IMR-90 (cell line): ENCODE measurements at regions not wholly inside any gene's neighbourhood (a gene's known extent, or its start where the extent isn't known, plus 50 kb on each side); places are given as distances from the start of the nearest gene placed in this dataset.

Experiments used
- ATAC-seq: fragments of 200-7000 bp; cut with Tn5 transposase; 2 replicates; pipeline ENCODE4 v1.9.1; 2020; ENCODE audit warnings: low read depth, mild to moderate bottlenecking, moderate library complexity
- BruUV-seq: library from RNA; stranded (reverse); fragments of 400-500 nt; replicated peaks from 2 replicates; lab custom pipeline; 2021; lab: Mats Ljungman, UMichigan
- CTCF ChIA-PET: fragments of 300-600 bp; formaldehyde crosslinking; extraction: SDS; loops from one replicate; lab custom pipeline; 2021; ENCODE audit warnings: antibody characterized with exemption; lab: Yijun Ruan, JAX
- POLR2A ChIA-PET: fragments of 300-600 bp; sonication (Branson Sonifier 250); formaldehyde crosslinking; loops from one replicate; lab custom pipeline; 2022; ENCODE audit warnings: antibody characterized with exemption; ENCODE audit not compliant: unreplicated experiment; lab: Charles Lee
- DNase-seq: peaks from one replicate; pipeline ENCODE4 v3.0.0; 2013
- H2AFZ ChIP-seq: replicated peaks from 2 replicates; pipeline ENCODE3; 2013; ENCODE audit warnings: low read length, mild to moderate bottlenecking; ENCODE audit not compliant: poor library complexity
- H2AK5ac ChIP-seq: 2 replicates; pipeline ENCODE4 v1.6.1; 2013; ENCODE audit warnings: low read depth, low read length, inconsistent platforms
- H2AK9ac ChIP-seq: replicated peaks from 2 replicates; pipeline ENCODE3; 2013; ENCODE audit warnings: mild to moderate bottlenecking, low read depth, low read length, moderate library complexity; ENCODE audit not compliant: poor library complexity
- H2BK120ac ChIP-seq: 2 replicates; pipeline ENCODE4 v1.6.1; 2013; ENCODE audit warnings: low read depth, low read length, inconsistent platforms
- H2BK15ac ChIP-seq: 3 replicates; pipeline ENCODE4 v1.6.1; 2013; ENCODE audit warnings: low read depth, low read length, inconsistent platforms
- H2BK20ac ChIP-seq: 2 replicates; pipeline ENCODE4 v1.6.1; 2013; ENCODE audit warnings: low read depth, mild to moderate bottlenecking, inconsistent platforms, low read length, moderate library complexity
- H2BK5ac ChIP-seq: 2 replicates; pipeline ENCODE4 v1.6.1; 2013; ENCODE audit warnings: mild to moderate bottlenecking, low read depth, low read length, inconsistent platforms; ENCODE audit not compliant: poor library complexity, severe bottlenecking
- H3K14ac ChIP-seq: replicated peaks from 2 replicates; pipeline ENCODE4 v1.6.1; 2013; ENCODE audit warnings: low read depth, low read length, inconsistent platforms
- H3K18ac ChIP-seq: 2 replicates; pipeline ENCODE4 v1.6.1; 2013; ENCODE audit warnings: low read depth, low read length, control low read depth
- H3K23ac ChIP-seq: 2 replicates; pipeline ENCODE4 v1.6.1; 2013; ENCODE audit warnings: low read depth, low read length, inconsistent platforms
- H3K27ac ChIP-seq: 2 replicates; pipeline ENCODE4 v1.5.1; 2013; ENCODE audit warnings: mild to moderate bottlenecking, control low read depth, low read length; ENCODE audit not compliant: insufficient read depth
- H3K27me3 ChIP-seq: 2 replicates; pipeline ENCODE4 v1.6.1; 2013; ENCODE audit warnings: low read length; ENCODE audit not compliant: control insufficient read depth, insufficient read depth
- H3K36me3 ChIP-seq: 2 replicates; pipeline ENCODE4 v1.6.1; 2013; ENCODE audit warnings: low read length, mixed read lengths; ENCODE audit not compliant: control insufficient read depth, insufficient read depth
- H3K4ac ChIP-seq: 2 replicates; pipeline ENCODE4 v1.6.1; 2013; ENCODE audit warnings: low read depth, low read length, inconsistent platforms
- H3K4me1 ChIP-seq: 2 replicates; pipeline ENCODE4 v1.6.1; 2013; ENCODE audit warnings: low read length, mixed read lengths; ENCODE audit not compliant: control insufficient read depth, insufficient read depth
- H3K4me2 ChIP-seq: 2 replicates; pipeline ENCODE4 v1.6.1; 2013; ENCODE audit warnings: low read depth, mild to moderate bottlenecking, control low read depth, low read length, moderate library complexity
- H3K4me3 ChIP-seq: 2 replicates; pipeline ENCODE4 v1.5.1; 2013; ENCODE audit warnings: low read depth, mild to moderate bottlenecking, control low read depth, low read length, moderate library complexity; ENCODE audit not compliant: insufficient read depth
- H3K56ac ChIP-seq: 2 replicates; pipeline ENCODE4 v1.6.1; 2013; ENCODE audit warnings: low read length, inconsistent platforms; ENCODE audit not compliant: insufficient read depth; ENCODE audit errors: extremely low read depth
- H3K79me1 ChIP-seq, 2 experiments: 2 replicates each; pipeline ENCODE4 v1.6.1; 2013; ENCODE audit warnings: low read length in 2 of 2, inconsistent platforms in 1 of 2, low read depth in 1 of 2
- H3K9ac ChIP-seq: 2 replicates; pipeline ENCODE4 v1.6.1; 2013; ENCODE audit warnings: low read depth, low read length, control low read depth
- H3K9me1 ChIP-seq: 2 replicates; pipeline ENCODE4 v1.6.1; 2013; ENCODE audit warnings: low read length, inconsistent platforms; ENCODE audit not compliant: insufficient read depth
- H3K9me3 ChIP-seq: 2 replicates; pipeline ENCODE4 v1.6.1; 2013; ENCODE audit warnings: low read length; ENCODE audit not compliant: control insufficient read depth, insufficient read depth
- H4K20me1 ChIP-seq: 2 replicates; pipeline ENCODE4 v1.6.1; 2013; ENCODE audit warnings: low read length, inconsistent platforms; ENCODE audit not compliant: insufficient read depth
- H4K5ac ChIP-seq: 2 replicates; pipeline ENCODE4 v1.6.1; 2013; ENCODE audit warnings: mild to moderate bottlenecking, low read depth, low read length, control low read depth
- H4K8ac ChIP-seq, 2 experiments: 2 replicates each; pipeline ENCODE4 v1.6.1; 2013; ENCODE audit warnings: low read depth in 2 of 2, low read length in 2 of 2, control low read depth in 1 of 2, inconsistent platforms in 1 of 2
- H4K91ac ChIP-seq: 2 replicates; pipeline ENCODE4 v1.6.1; 2013; ENCODE audit warnings: low read depth, low read length, inconsistent platforms; ENCODE audit not compliant: insufficient read depth
- BHLHE40 ChIP-seq: fragments of 150-350 bp; IDR thresholded peaks from 2 replicates; pipeline ENCODE4 v1.6.1; 2016; ENCODE audit warnings: mild to moderate bottlenecking, low read depth, low read length
- CEBPB ChIP-seq: IDR thresholded peaks from 2 replicates; pipeline ENCODE4 v1.6.1; 2012; ENCODE audit warnings: low read depth, low read length, improper control_type of control experiment
- CHD1 ChIP-seq: IDR thresholded peaks from 2 replicates; pipeline ENCODE4 v1.6.1; 2012; ENCODE audit warnings: low read depth, low read length, improper control_type of control experiment
- FOS ChIP-seq: fragments of 150-350 bp; IDR thresholded peaks from 2 replicates; pipeline ENCODE4 v1.6.1; 2016; ENCODE audit warnings: low read depth, low read length
- MAFK ChIP-seq: IDR thresholded peaks from 2 replicates; pipeline ENCODE4 v1.6.1; 2012; ENCODE audit warnings: low read depth, low read length, improper control_type of control experiment
- MAZ ChIP-seq: IDR thresholded peaks from 2 replicates; pipeline ENCODE4 v1.6.1; 2012; ENCODE audit warnings: low read depth, mild to moderate bottlenecking, low read length, improper control_type of control experiment, moderate library complexity, borderline replicate concordance
- MXI1 ChIP-seq: IDR thresholded peaks from 2 replicates; pipeline ENCODE4 v1.6.1; 2012; ENCODE audit warnings: low read depth, mild to moderate bottlenecking, low read length, moderate library complexity, borderline replicate concordance
- NFE2L2 ChIP-seq: fragments of 150-350 bp; IDR thresholded peaks from 2 replicates; pipeline ENCODE4 v1.6.1; 2016; ENCODE audit warnings: low read depth, mild to moderate bottlenecking, low read length
- POLR2A ChIP-seq: IDR thresholded peaks from 2 replicates; pipeline ENCODE4 v1.6.1; 2012; ENCODE audit warnings: mild to moderate bottlenecking, low read depth, low read length
- RAD21 ChIP-seq: IDR thresholded peaks from 2 replicates; pipeline ENCODE4 v1.6.1; 2012; ENCODE audit warnings: low read length, improper control_type of control experiment
- RCOR1 ChIP-seq: IDR thresholded peaks from 2 replicates; pipeline ENCODE4 v1.6.1; 2012; ENCODE audit warnings: mild to moderate bottlenecking, low read length, improper control_type of control experiment; ENCODE audit not compliant: insufficient replicate concordance
- RFX5 ChIP-seq: IDR thresholded peaks from 2 replicates; pipeline ENCODE4 v1.8.0; 2012; ENCODE audit warnings: low read depth, mild to moderate bottlenecking, low read length, moderate library complexity
- SMC3 ChIP-seq: fragments of 150-350 bp; IDR thresholded peaks from 2 replicates; pipeline ENCODE4 v1.6.1; 2016; ENCODE audit warnings: low read depth, mild to moderate bottlenecking, antibody characterized with exemption, low read length, moderate library complexity
- WGBS, 2 experiments: methylation state at CpG; one replicate each; pipeline versions ENCODE4 v1.1.5 to v1.1.7; 2013; ENCODE audit warnings: missing lambda C conversion rate in 2 of 2; ENCODE audit not compliant: insufficient read length in 1 of 2; ENCODE audit errors: extremely low coverage in 2 of 2; 5-methylcytosine and 5-hydroxymethylcytosine counted together
- dilution Hi-C: fragments of 300-500 bp; cut with HindIII; formaldehyde crosslinking; loops from one replicate; pipeline ENCODE4 v1.14.3; 2018; ENCODE audit warnings: low sequenced_read_pairs; ENCODE audit not compliant: unreplicated experiment
- in situ Hi-C: fragments of 300-500 bp; cut with MboI; formaldehyde crosslinking; loops from 3 replicates; pipeline ENCODE4 v1.14.3; 2019; ENCODE audit warnings: low sequenced_read_pairs, inconsistent platforms, mixed read lengths
- intact Hi-C: fragments of 100-400 bp; cut with micrococcal nuclease; formaldehyde crosslinking; loops from 2 replicates; pipeline ENCODE4 v1.10.0; 2022
- TF ChIP-seq, protein P1 (sequence below): fragments of 150-350 bp; IDR thresholded peaks from 2 replicates; pipeline ENCODE4 v1.6.1; 2017; ENCODE audit warnings: mild to moderate bottlenecking, antibody characterized with exemption, low read length, low read depth
- TF ChIP-seq, protein P2 (sequence below): fragments of 150-350 bp; IDR thresholded peaks from 2 replicates; pipeline ENCODE4 v1.6.1; 2016; ENCODE audit warnings: low read depth, mild to moderate bottlenecking, low read length, moderate library complexity, borderline replicate concordance
- TF ChIP-seq, protein P3 (sequence below): conservative IDR thresholded peaks from 2 replicates; pipeline ENCODE4 v1.5.1; 2012; ENCODE audit warnings: mild to moderate bottlenecking, low read depth, low read length, improper control_type of control experiment

DNA sequence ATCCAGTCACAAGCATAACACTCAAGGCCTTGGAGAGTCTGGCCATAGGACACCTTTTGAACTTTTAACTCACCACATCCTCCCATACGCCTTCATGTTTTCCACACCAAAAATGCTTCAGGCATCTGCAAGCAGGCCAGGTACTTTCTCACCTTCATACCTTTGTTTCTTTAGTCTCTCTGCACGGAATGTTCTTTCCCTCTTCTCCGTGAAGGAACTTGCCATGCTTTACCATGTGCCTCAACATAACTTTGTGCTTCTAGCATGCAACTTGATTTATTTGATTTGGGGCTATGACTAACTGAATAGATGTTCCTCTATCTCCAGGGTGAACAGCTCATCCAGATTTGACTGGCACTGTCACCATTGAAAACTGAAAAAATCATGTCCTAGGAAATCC is 141.7 kb upstream of the ACVR2A start:
- POLR2A ChIA-PET = no interaction called here
- H2BK15ac ChIP-seq = no peak overlapping the region
- H4K8ac ChIP-seq = no peak overlapping the region
- H3K36me3 ChIP-seq = no peaks in the 10 kb centered on the region
- H3K27me3 ChIP-seq = no peaks in the 10 kb centered on the region
- dilution Hi-C loops (no loop called here), in situ Hi-C loops (no loop called here), intact Hi-C loops (no loop called here)
- no peak overlapping the region for H4K91ac ChIP-seq
- H3K9ac ChIP-seq = no peak overlapping the region
- no peaks in the 10 kb centered on the region for H3K4me1 ChIP-seq
- no peak overlapping the region for H3K27ac ChIP-seq
- H2BK120ac ChIP-seq = no peak overlapping the region
- H2AK9ac ChIP-seq = no peak overlapping the region
- no peak overlapping the region for H3K56ac ChIP-seq
- DNase-seq (no peak), ATAC-seq (no peak)
- WGBS, 2 experiments = 100% methylated on average over 1 of the region's 3 CpGs; no CpG with 5 or more reads in 1 of the 2 experiments
- H4K20me1 ChIP-seq = no peaks in the 10 kb centered on the region
- no peak overlapping the region for H2BK20ac ChIP-seq
- CTCF ChIA-PET = no interaction called here
- H2AFZ ChIP-seq = no peak overlapping the region
- H3K23ac ChIP-seq = no peak overlapping the region
- no peak overlapping the region for H3K4ac ChIP-seq
- no peaks in the 10 kb centered on the region for H3K79me1 ChIP-seq
- H3K18ac ChIP-seq = no peak overlapping the region
- H2AK5ac ChIP-seq = no peak overlapping the region
- TF ChIP-seq FOS (no peak), RAD21 (no peak), CHD1 (no peak), CEBPB (no peak), SMC3 (no peak), RCOR1 (no peak), NFE2L2 (no peak), MAZ (no peak), BHLHE40 (no peak), POLR2A (no peak), RFX5 (no peak), MAFK (no peak), MXI1 (no peak)
- TF ChIP-seq, protein P1, sequence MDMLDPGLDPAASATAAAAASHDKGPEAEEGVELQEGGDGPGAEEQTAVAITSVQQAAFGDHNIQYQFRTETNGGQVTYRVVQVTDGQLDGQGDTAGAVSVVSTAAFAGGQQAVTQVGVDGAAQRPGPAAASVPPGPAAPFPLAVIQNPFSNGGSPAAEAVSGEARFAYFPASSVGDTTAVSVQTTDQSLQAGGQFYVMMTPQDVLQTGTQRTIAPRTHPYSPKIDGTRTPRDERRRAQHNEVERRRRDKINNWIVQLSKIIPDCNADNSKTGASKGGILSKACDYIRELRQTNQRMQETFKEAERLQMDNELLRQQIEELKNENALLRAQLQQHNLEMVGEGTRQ = no peak
- TF ChIP-seq, protein P2, sequence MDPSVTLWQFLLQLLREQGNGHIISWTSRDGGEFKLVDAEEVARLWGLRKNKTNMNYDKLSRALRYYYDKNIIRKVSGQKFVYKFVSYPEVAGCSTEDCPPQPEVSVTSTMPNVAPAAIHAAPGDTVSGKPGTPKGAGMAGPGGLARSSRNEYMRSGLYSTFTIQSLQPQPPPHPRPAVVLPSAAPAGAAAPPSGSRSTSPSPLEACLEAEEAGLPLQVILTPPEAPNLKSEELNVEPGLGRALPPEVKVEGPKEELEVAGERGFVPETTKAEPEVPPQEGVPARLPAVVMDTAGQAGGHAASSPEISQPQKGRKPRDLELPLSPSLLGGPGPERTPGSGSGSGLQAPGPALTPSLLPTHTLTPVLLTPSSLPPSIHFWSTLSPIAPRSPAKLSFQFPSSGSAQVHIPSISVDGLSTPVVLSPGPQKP = no peak
- TF ChIP-seq, protein P3, sequence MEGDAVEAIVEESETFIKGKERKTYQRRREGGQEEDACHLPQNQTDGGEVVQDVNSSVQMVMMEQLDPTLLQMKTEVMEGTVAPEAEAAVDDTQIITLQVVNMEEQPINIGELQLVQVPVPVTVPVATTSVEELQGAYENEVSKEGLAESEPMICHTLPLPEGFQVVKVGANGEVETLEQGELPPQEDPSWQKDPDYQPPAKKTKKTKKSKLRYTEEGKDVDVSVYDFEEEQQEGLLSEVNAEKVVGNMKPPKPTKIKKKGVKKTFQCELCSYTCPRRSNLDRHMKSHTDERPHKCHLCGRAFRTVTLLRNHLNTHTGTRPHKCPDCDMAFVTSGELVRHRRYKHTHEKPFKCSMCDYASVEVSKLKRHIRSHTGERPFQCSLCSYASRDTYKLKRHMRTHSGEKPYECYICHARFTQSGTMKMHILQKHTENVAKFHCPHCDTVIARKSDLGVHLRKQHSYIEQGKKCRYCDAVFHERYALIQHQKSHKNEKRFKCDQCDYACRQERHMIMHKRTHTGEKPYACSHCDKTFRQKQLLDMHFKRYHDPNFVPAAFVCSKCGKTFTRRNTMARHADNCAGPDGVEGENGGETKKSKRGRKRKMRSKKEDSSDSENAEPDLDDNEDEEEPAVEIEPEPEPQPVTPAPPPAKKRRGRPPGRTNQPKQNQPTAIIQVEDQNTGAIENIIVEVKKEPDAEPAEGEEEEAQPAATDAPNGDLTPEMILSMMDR = no peak
- no peak overlapping the region for H3K14ac ChIP-seq
- no TSS peak for BruUV-seq
- H3K9me1 ChIP-seq = no peaks in the 10 kb centered on the region
- H3K4me3 ChIP-seq = no peak overlapping the region
- H4K5ac ChIP-seq = no peak overlapping the region
- H2BK5ac ChIP-seq = no peak overlapping the region
- no peaks in the 10 kb centered on the region for H3K9me3 ChIP-seq
- H3K4me2 ChIP-seq = no peak overlapping the region
